Stomach smooth muscle (tissue), 2 donors: ENCODE measurements at regions not wholly inside any gene's neighbourhood (a gene's known extent, or its start where the extent isn't known, plus 50 kb on each side); places are given as distances from the start of the nearest gene placed in this dataset.
"Not testable (repeated sequence)": the region's sequence is repeated elsewhere in the genome, so short reads cannot be mapped to it uniquely, and the experiment has no call there.

Source experiments
- H3K27ac ChIP-seq: one replicate; pipeline ENCODE4 v1.7.0; 2013; ENCODE audit warnings: mild to moderate bottlenecking, low read length, inconsistent platforms
- H3K27me3 ChIP-seq, 2 donors: one replicate each; pipeline ENCODE4 v1.7.0; 2013; ENCODE audit warnings: low read length in 2 of 2; ENCODE audit not compliant: insufficient read depth in 2 of 2, control insufficient read depth in 1 of 2
- H3K36me3 ChIP-seq, 2 donors: one replicate each; pipeline ENCODE4 v1.7.0; 2013; ENCODE audit warnings: low read length in 2 of 2; ENCODE audit not compliant: control insufficient read depth in 2 of 2, insufficient read depth in 2 of 2
- H3K4me1 ChIP-seq: one replicate; pipeline ENCODE4 v1.7.0; 2013; ENCODE audit warnings: low read length; ENCODE audit not compliant: control insufficient read depth, insufficient read depth
- H3K4me3 ChIP-seq, 2 donors: one replicate each; pipeline ENCODE4 v1.7.0; 2013; ENCODE audit warnings: low read length in 2 of 2
- H3K9ac ChIP-seq, 2 donors: one replicate each; pipeline ENCODE4 v1.7.0; 2013; ENCODE audit warnings: low read length in 2 of 2, mild to moderate bottlenecking in 1 of 2
- H3K9me3 ChIP-seq, 2 donors: one replicate each; pipeline ENCODE4 v1.7.0; 2013; ENCODE audit warnings: low read length in 2 of 2; ENCODE audit not compliant: control insufficient read depth in 2 of 2
- donor health status: healthy.
- donor health status: Pancreatic carcinoma.

GRCh38 chr10:36533861-36534260, 591.5 kb upstream of the ANKRD30A start:
- no peaks in the 10 kb centered on the region for H3K36me3 ChIP-seq
- no peaks in the 10 kb centered on the region for H3K27me3 ChIP-seq
- peaks cover 0 to 7% of the 10 kb centered on the region in 2 donors for H3K9me3 ChIP-seq
- H3K4me1 ChIP-seq = no peaks in the 10 kb centered on the region
- H3K27ac ChIP-seq = no peak overlapping the region
- H3K9ac ChIP-seq = no peak overlapping the region
- H3K4me3 ChIP-seq = no peak overlapping the region

- Histone ChIP-seq H3K4me3 (no peak overlapping the region), H3K9ac (no peak overlapping the region), H3K27ac (no peak overlapping the region), H3K4me1 (no peaks in the 10 kb centered on the region), H3K9me3 (peaks cover 0 to 7% of the 10 kb centered on the region in 2 donors), H3K36me3 (no peaks in the 10 kb centered on the region), H3K27me3 (no peaks in the 10 kb centered on the region)
Observed at GRCh38 chr10:36533316-36533715, 592.1 kb upstream of the ANKRD30A start.

- no peak overlapping the region for H3K9ac ChIP-seq
- peaks cover 0 to 7% of the 10 kb centered on the region in 2 donors for H3K9me3 ChIP-seq
- no peaks in the 10 kb centered on the region for H3K36me3 ChIP-seq
- H3K27ac ChIP-seq = no peak overlapping the region
- no peak overlapping the region for H3K4me3 ChIP-seq
- H3K4me1 ChIP-seq = no peaks in the 10 kb centered on the region
- H3K27me3 ChIP-seq = no peaks in the 10 kb centered on the region
Observed at GRCh38 chr10:36531621-36532020, 593.8 kb upstream of the ANKRD30A start.

- Histone ChIP-seq H3K4me1 (no peaks in the 10 kb centered on the region), H3K9ac (no peak overlapping the region), H3K9me3 (peaks cover 0 to 7% of the 10 kb centered on the region in 2 donors), H3K36me3 (no peaks in the 10 kb centered on the region), H3K27me3 (no peaks in the 10 kb centered on the region), H3K4me3 (no peak overlapping the region), H3K27ac (no peak overlapping the region)
Observed at GRCh38 chr10:36526033-36526432, 599.4 kb upstream of the ANKRD30A start.

- H3K9me3 ChIP-seq = not testable (repeated sequence)
Observed at GRCh38 chr10:36524126-36524525, 601.3 kb upstream of the ANKRD30A start.

GRCh38 chr10:36519909-36520308, 605.5 kb upstream of the ANKRD30A start:
- Histone ChIP-seq H3K4me1 (no peaks in the 10 kb centered on the region), H3K27me3 (no peaks in the 10 kb centered on the region), H3K27ac (no peak overlapping the region), H3K9ac (no peak overlapping the region), H3K4me3 (no peak overlapping the region), H3K9me3 (peaks cover 0 to 12% of the 10 kb centered on the region in 2 donors), H3K36me3 (no peaks in the 10 kb centered on the region)

More at GRCh38 chr10:36524126-36524525, 601.3 kb upstream of the ANKRD30A start:
- H3K27ac ChIP-seq, H3K4me1 ChIP-seq, H3K27me3 ChIP-seq, H3K36me3 ChIP-seq, H3K9ac ChIP-seq, H3K4me3 ChIP-seq: not testable (repeated sequence)

GRCh38 chr10:36516281-36516680, 609.1 kb upstream of the ANKRD30A start:
- H3K9me3 ChIP-seq = peaks cover 0 to 12% of the 10 kb centered on the region in 2 donors

GRCh38 chr10:36515319-36515718, 610.1 kb upstream of the ANKRD30A start:
- no peak overlapping the region for H3K9ac ChIP-seq
- peaks cover 0 to 12% of the 10 kb centered on the region in 2 donors for H3K9me3 ChIP-seq
- no peak overlapping the region for H3K27ac ChIP-seq
- H3K4me3 ChIP-seq = no peak overlapping the region
- no peaks in the 10 kb centered on the region for H3K27me3 ChIP-seq
- no peaks in the 10 kb centered on the region for H3K36me3 ChIP-seq
- no peaks in the 10 kb centered on the region for H3K4me1 ChIP-seq

More at GRCh38 chr10:36516281-36516680, 609.1 kb upstream of the ANKRD30A start:
- Histone ChIP-seq H3K27me3 (no peaks in the 10 kb centered on the region), H3K4me3 (no peak overlapping the region), H3K36me3 (no peaks in the 10 kb centered on the region), H3K4me1 (no peaks in the 10 kb centered on the region), H3K27ac (no peak overlapping the region), H3K9ac (no peak overlapping the region)

GRCh38 chr10:36507715-36508114, 617.7 kb upstream of the ANKRD30A start:
- no peak overlapping the region for H3K9ac ChIP-seq
- H3K4me3 ChIP-seq = no peak overlapping the region
- H3K27ac ChIP-seq = no peak overlapping the region
- peaks cover 0 to 2% of the 10 kb centered on the region in 2 donors for H3K9me3 ChIP-seq
- H3K4me1 ChIP-seq = no peaks in the 10 kb centered on the region
- H3K27me3 ChIP-seq = no peaks in the 10 kb centered on the region
- no peaks in the 10 kb centered on the region for H3K36me3 ChIP-seq

GRCh38 chr10:36506697-36507496, 618.5 kb upstream of the ANKRD30A start:
- Histone ChIP-seq H3K9ac (no peak overlapping the region), H3K27ac (no peak overlapping the region), H3K4me3 (no peak overlapping the region), H3K36me3 (no peaks in the 10 kb centered on the region), H3K27me3 (no peaks in the 10 kb centered on the region), H3K9me3 (peaks cover 0 to 2% of the 10 kb centered on the region in 2 donors), H3K4me1 (no peaks in the 10 kb centered on the region)

GRCh38 chr10:36506261-36506660, 619.1 kb upstream of the ANKRD30A start:
- H3K27me3 ChIP-seq = no peaks in the 10 kb centered on the region
- H3K9ac ChIP-seq = no peak overlapping the region
- H3K36me3 ChIP-seq = no peaks in the 10 kb centered on the region
- H3K4me3 ChIP-seq = no peak overlapping the region
- H3K27ac ChIP-seq = no peak overlapping the region
- no peaks in the 10 kb centered on the region for H3K4me1 ChIP-seq
- H3K9me3 ChIP-seq = peaks cover 0 to 2% of the 10 kb centered on the region in 2 donors
